ENCODE measurements at regions not wholly inside any gene's neighbourhood (a gene's known extent, or its start where the extent isn't known, plus 50 kb on each side); places are given as distances from the start of the nearest gene placed in this dataset.
"Not testable (repeated sequence)": the region's sequence is repeated elsewhere in the genome, so short reads cannot be mapped to it uniquely, and the experiment has no call there.

DNA sequence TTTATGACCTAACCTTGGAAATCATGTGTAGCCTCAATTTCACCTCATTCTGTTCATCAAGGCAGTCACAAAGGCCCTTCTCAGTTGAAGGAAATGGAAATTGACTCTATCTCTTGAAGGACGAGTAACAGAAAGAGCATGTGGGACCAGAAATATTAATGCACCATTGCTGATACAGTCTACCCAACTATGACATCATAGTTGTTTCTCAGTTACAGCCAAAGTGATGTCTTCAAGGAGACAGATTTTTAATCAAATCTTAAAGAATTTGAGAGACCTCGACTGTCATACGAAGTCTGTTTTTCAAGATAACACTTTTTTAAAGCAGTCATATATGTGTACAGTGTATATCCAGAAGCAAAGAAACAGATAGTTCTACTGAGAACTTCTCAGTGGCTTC lies 335.7 kb upstream of the PHF14 start:
- POLR2A ChIA-PET, result no interaction called here
- CTCF ChIA-PET, result no interaction called here
- H3K9me3 ChIP-seq (ENCODE audit: control insufficient read depth, insufficient read depth, low read length), result peaks cover 14% of the 10 kb centered on the region; the same call in 1 of the 2 replicates
- TF ChIP-seq, protein P1, sequence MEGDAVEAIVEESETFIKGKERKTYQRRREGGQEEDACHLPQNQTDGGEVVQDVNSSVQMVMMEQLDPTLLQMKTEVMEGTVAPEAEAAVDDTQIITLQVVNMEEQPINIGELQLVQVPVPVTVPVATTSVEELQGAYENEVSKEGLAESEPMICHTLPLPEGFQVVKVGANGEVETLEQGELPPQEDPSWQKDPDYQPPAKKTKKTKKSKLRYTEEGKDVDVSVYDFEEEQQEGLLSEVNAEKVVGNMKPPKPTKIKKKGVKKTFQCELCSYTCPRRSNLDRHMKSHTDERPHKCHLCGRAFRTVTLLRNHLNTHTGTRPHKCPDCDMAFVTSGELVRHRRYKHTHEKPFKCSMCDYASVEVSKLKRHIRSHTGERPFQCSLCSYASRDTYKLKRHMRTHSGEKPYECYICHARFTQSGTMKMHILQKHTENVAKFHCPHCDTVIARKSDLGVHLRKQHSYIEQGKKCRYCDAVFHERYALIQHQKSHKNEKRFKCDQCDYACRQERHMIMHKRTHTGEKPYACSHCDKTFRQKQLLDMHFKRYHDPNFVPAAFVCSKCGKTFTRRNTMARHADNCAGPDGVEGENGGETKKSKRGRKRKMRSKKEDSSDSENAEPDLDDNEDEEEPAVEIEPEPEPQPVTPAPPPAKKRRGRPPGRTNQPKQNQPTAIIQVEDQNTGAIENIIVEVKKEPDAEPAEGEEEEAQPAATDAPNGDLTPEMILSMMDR (IDR thresholded peaks at IDR 0.05; ENCODE audit: low read depth, low read length), result no peak
- DNase-seq (ENCODE audit: low read depth, low spot score), result no peak
- no peaks in the 10 kb centered on the region for H3K27me3 ChIP-seq (ENCODE audit: control insufficient read depth, insufficient read depth, low read length)
- no peak overlapping the region for H3K4me3 ChIP-seq (ENCODE audit: low read depth, low read length)
- H3K27ac ChIP-seq (ENCODE audit: low read depth, low read length), result no peak overlapping the region

DNA sequence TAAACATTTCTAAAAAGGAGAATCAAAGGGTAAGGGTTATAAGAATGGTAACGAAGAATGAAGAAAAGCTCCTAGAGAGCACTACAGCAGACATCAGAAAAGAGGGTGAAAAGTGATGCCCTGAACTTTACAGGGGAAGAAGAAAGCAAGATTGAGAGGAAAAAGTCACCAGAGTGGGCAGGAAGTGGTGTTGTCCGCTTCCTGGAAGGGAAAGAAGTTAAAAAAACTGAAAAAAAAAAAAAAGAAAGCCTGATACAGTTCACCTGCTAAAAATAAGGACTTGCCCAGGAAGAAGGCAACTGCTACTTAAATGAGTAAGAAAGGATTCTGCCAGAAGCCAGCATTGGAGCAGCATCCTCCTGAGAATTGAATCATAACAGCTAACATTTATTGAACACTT lies 330.1 kb upstream of the PHF14 start:
- no peak overlapping the region for H3K27ac ChIP-seq (ENCODE audit: low read depth, low read length)
- POLR2A ChIA-PET, result no interaction called here
- CTCF ChIA-PET, result no interaction called here
- peaks cover 4% of the 10 kb centered on the region; the same call in 1 of the 2 replicates for H3K9me3 ChIP-seq (ENCODE audit: control insufficient read depth, insufficient read depth, low read length)
- no peaks in the 10 kb centered on the region for H3K27me3 ChIP-seq (ENCODE audit: control insufficient read depth, insufficient read depth, low read length)
- DNase-seq (ENCODE audit: low read depth, low spot score), result no peak
- no peak overlapping the region for H3K4me3 ChIP-seq (ENCODE audit: low read depth, low read length)
- TF ChIP-seq, protein P1 (IDR thresholded peaks at IDR 0.05; ENCODE audit: low read depth, low read length), result no peak

DNA sequence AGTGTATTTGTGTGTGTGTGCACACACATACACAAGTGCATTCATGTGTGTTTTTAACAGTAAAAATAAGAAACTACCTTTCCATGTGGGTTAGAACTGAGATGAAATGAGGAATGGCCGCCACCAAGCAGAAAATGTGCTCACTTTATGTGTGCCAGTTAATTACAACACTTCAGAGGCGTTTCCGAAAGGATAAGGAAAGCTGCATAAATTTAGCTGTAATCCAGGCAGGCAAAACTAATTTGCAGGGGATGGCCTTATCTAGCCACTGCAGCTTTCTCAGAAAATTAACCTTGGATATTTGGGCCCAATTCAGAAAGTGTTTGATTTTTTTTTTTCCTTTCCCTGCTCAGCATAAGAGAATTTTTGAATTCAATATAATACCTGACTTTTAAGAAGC lies 328.8 kb upstream of the PHF14 start:
- POLR2A ChIA-PET, result no interaction called here
- TF ChIP-seq, protein P1 (IDR thresholded peaks at IDR 0.05; ENCODE audit: low read depth, low read length), result no peak
- peaks cover 8% of the 10 kb centered on the region for H3K9me3 ChIP-seq (ENCODE audit: control insufficient read depth, insufficient read depth, low read length)
- no peak overlapping the region for H3K4me3 ChIP-seq (ENCODE audit: low read depth, low read length)
- CTCF ChIA-PET, result no interaction called here
- H3K27ac ChIP-seq (ENCODE audit: low read depth, low read length), result no peak overlapping the region
- DNase-seq (ENCODE audit: low read depth, low spot score), result no peak
- H3K27me3 ChIP-seq (ENCODE audit: control insufficient read depth, insufficient read depth, low read length), result no peaks in the 10 kb centered on the region

DNA sequence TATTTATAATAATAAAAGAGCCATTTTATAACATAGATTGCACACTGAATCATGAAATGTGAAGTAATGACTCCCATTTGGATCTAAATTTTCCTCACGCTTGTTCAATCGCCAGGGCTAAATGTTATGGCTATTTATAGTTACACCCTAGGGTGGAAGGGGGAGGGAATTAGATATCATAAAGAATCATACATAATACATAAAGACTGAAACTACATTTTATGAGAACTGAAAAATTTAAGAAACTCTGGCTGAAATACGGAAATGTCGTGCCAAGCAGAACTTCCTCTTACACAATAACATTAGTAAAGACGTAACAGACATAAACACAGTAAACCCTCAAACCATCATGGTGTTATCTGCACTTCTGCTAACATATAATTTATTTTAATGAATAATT lies 327.5 kb upstream of the PHF14 start:
- no peak overlapping the region for H3K27ac ChIP-seq (ENCODE audit: low read depth, low read length)
- peaks cover 4% of the 10 kb centered on the region; the same call in 1 of the 2 replicates for H3K9me3 ChIP-seq (ENCODE audit: control insufficient read depth, insufficient read depth, low read length)
- CTCF ChIA-PET, result no interaction called here
- no peak for DNase-seq (ENCODE audit: low read depth, low spot score)
- H3K27me3 ChIP-seq (ENCODE audit: control insufficient read depth, insufficient read depth, low read length), result no peaks in the 10 kb centered on the region
- TF ChIP-seq, protein P1 (IDR thresholded peaks at IDR 0.05; ENCODE audit: low read depth, low read length), result no peak
- POLR2A ChIA-PET, result no interaction called here
- H3K4me3 ChIP-seq (ENCODE audit: low read depth, low read length), result no peak overlapping the region

DNA sequence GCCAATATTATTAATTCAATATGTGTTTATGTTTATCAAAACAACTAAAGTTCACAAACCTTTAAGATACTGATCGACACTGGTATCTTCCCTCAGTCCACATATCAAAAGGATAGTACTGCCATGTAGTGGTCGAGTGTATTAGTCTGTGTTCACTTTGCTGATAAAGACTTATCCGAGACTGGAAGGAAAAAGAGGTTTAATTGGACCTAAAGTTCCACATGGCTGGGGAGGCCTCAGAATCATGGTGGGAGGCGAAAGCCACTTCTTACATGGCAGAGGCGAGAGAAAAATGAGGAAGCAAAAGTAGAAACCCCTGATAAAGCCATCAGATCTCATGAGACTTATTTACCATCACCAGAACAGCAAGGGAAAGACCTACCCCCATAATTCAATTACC lies 325.4 kb upstream of the PHF14 start:
- H3K27me3 ChIP-seq (ENCODE audit: control insufficient read depth, insufficient read depth, low read length), result no peaks in the 10 kb centered on the region
- DNase-seq (ENCODE audit: low read depth, low spot score), result no peak
- POLR2A ChIA-PET, result no interaction called here
- H3K9me3 ChIP-seq (ENCODE audit: control insufficient read depth, insufficient read depth, low read length), result peaks cover 7% of the 10 kb centered on the region
- no peak overlapping the region for H3K27ac ChIP-seq (ENCODE audit: low read depth, low read length)
- CTCF ChIA-PET, result no interaction called here
- TF ChIP-seq, protein P1 (IDR thresholded peaks at IDR 0.05; ENCODE audit: low read depth, low read length), result no peak
- no peak overlapping the region for H3K4me3 ChIP-seq (ENCODE audit: low read depth, low read length)

DNA sequence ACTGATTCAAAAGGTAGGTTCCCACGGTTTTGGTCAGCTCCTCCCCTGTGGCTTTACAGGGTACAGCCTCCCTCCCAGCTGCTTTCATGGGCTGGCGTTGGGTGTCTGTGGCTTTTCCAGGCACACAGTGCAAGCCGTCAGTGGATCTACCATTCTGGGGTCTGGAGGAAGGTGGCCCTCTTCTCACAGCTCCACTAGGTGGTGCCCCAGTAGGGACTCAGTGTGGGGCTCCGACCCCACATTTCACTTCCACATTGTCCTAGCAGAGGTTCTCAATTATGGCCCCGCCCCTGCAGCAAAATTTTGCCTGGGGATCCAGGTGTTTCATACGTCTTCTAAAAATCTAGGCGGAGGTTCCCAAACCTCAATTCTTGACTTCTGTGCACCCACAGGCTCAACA lies 324.6 kb upstream of the PHF14 start:
- H3K27me3 ChIP-seq (ENCODE audit: control insufficient read depth, insufficient read depth, low read length); CTCF ChIA-PET; POLR2A ChIA-PET; H3K4me3 ChIP-seq (ENCODE audit: low read depth, low read length); DNase-seq (ENCODE audit: low read depth, low spot score); H3K27ac ChIP-seq (ENCODE audit: low read depth, low read length): not testable (repeated sequence)
- peaks cover 11% of the 10 kb centered on the region for H3K9me3 ChIP-seq (ENCODE audit: control insufficient read depth, insufficient read depth, low read length)

Data from AG04450 (cell line).